ENCODE measurements at regions not wholly inside any gene's neighbourhood (a gene's known extent, or its start where the extent isn't known, plus 50 kb on each side); places are given as distances from the start of the nearest gene placed in this dataset.

DNA sequence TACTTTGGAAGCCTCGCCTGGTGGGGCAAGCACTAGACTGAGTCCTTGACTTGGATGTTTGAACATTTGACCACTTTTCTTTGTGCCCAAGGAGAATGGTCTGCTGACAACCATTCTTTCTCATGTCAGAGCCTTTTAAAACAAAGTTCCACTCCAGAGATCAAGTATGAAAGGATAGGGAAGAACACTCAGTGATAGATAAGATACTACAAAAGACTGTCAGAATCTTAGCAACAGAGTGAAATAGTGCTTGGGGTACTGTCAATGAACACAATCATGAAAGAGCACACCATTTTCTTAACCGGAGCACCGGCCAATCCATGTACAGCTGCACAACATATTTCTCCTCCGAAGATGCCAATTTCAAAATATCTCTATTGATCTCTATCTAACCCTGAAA, 82.8 kb upstream of the ADO start:
- TF ChIP-seq, protein P1, sequence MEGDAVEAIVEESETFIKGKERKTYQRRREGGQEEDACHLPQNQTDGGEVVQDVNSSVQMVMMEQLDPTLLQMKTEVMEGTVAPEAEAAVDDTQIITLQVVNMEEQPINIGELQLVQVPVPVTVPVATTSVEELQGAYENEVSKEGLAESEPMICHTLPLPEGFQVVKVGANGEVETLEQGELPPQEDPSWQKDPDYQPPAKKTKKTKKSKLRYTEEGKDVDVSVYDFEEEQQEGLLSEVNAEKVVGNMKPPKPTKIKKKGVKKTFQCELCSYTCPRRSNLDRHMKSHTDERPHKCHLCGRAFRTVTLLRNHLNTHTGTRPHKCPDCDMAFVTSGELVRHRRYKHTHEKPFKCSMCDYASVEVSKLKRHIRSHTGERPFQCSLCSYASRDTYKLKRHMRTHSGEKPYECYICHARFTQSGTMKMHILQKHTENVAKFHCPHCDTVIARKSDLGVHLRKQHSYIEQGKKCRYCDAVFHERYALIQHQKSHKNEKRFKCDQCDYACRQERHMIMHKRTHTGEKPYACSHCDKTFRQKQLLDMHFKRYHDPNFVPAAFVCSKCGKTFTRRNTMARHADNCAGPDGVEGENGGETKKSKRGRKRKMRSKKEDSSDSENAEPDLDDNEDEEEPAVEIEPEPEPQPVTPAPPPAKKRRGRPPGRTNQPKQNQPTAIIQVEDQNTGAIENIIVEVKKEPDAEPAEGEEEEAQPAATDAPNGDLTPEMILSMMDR (IDR thresholded peaks at IDR 0.05), result no peak
- no peak for TF ChIP-seq POLR2A (IDR thresholded peaks at IDR 0.05)

All from Peyer's patch (tissue), 4 donors.